NCI-H1417 treated with DMSO at 0.1 percent for 48 hours (cell line): ENCODE measurements at regions not wholly inside any gene's neighbourhood (a gene's known extent, or its start where the extent isn't known, plus 50 kb on each side); places are given as distances from the start of the nearest gene placed in this dataset.
A peak's percentile ranks its signal among the peaks of the same experiment; 100 is the strongest.

Experiments used
- DNase-seq: peaks from one replicate; lab custom pipeline; 2025; lab: John Stamatoyannopoulos, UW

- no peak for DNase-seq
Measured at GRCh38 chr2:9756692-9757250, 86.5 kb upstream of the TAF1B start.

DNA sequence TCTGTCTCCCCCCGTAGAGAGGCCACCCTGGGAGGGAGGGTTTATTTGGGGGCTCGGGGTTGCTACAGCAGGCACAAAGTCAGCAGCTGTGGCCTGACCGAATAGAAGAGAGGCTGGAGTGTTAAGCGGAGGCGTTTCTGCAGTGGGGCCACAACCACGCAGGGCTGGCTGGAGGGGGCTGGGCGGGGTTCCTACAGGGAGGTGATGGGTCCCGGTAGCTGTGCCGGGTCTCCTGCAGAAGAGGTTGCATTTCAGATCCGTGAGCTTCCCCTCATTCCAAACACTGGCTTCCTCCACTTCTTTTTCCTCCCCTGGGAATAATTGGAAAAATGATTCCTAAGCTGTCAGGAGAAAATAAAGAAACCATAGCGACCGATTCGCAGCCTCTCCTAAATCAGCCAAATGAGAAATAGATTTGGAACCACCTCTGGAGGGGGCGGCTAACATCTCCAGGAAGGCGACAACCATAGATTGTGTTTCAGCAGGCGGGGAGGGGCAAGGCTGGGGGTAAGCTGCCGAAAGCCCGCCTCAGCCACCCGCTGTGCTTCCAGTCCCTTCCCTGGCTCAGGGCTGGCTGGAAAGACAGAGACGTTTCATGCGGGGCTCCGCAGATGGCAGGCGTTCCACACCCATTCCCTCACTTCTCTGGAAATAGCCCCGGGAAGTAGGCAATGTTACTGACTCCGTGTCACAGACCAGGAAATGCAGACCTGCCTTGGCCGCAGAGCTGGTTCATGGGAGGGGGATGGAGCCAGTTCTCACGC is 85.6 kb upstream of the TAF1B start:
- DNase-seq = no peak

- no peak for DNase-seq
Measured at GRCh38 chr2:9758741-9759140, 84.5 kb upstream of the TAF1B start.

DNA sequence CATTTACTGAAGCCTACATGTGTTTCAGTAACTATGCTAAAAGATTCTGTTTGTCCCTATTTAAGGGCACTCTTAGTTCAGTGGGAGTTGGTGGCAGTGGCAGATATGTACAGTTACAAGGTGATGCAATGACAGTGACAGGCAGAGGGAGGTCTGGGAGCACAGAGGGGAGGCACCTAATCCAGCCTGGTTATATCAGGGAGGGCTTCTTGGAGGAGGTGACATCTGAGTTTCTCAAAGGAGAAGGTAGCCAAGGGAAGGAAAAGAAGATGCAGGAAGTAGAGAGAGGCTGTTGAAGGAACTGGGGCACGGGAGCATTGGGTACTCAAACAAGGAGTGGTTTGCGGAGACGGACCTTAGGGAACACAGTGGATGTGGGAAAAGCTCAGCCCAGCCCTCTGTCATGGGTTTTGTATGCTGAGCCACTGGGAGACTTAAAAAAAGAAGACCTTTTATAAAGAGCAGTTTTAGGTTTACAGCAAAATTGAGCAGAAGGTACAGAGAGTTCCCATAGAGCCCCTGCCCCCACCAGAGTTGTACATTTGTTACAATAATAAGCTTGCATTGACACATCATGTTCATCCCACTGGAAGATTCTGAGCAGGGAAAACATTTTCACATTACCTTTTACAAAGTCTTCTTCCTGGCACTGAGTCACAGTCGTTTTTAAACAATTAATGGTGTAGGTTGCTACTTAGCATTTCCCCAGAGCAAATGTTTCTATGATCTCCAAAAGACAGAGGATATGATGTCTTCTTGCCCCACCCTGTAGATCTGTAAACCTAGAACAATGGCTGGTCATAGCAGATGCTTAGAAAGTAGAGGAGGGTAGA is 83.0 kb upstream of the TAF1B start:
- DNase-seq = no peak

GRCh38 chr2:9760902-9761228 is 82.4 kb upstream of the TAF1B start:
- no peak for DNase-seq

DNA sequence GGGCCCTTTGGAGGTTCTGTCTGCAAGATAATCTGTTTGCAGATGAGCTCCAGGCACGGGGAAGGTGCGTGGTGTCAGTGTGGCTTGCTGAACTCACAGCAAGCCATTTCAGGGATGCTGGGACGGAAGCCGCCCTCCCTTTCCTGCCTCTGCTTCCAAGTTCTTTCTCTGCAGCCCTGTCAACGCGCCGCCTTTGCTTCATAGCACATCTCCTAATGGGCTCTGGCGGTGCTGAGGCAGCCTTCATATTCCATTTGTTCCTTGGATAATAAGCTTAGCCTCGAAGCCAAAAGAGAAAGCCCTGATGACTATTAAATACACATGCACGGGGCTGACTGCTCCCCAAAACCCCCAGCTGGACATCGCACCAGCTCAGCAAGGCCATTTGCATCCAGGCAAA is 81.7 kb upstream of the TAF1B start:
- DNase-seq = no peak

- no peak for DNase-seq
Measured at GRCh38 chr2:9762164-9762563, 81.1 kb upstream of the TAF1B start.

DNA sequence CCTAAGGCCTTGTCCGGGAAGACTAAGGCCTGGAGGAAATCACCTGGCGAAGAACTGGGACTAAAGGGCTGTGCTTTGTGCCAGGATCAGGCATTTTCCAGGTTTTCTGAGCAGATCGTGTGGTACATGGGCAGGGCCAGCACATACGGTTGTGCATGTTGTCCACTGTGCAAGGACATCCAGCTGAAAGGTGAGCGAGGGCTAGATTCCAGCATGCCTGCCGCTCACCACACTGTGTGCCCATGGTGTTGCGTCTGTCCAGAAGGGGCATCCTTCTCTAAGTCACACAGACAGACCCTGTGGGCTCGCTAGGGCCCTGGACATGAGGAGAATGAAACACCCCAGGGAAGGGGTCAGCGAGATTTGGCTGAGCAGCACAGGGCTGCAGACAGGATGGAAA is 80.3 kb upstream of the TAF1B start:
- no peak for DNase-seq

GRCh38 chr2:9763356-9764152 is 79.7 kb upstream of the TAF1B start:
- no peak for DNase-seq

DNA sequence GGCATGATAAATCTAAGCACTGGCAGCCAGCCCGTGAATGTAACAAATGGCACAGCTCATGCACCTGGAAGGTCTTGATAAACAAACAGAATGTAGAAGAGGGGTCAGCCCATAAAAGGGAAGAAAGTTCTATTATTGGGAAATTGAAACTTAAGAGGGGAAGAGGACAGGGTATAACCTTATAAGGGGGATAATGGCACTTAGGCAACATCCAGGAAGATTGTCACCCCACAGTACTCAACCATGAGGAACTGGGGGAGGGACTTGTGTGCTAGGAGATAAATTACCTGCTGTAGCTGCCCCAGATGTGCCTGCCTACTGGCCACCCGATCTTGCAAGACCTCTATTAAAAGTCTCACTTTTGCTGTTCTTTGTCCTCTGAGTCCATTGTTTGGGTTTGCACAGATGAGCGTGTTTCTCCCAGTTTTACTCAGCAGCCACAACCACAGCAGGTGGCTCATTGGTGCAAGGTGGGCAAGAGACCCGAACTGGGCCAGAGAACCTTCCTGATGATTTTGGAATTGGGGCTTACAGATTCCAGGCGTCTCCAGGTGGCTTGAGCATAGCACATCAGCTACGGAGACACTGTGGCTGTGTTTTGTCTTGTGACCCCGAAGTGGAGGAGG is 79.0 kb upstream of the TAF1B start:
- no peak for DNase-seq

GRCh38 chr2:9765611-9766531 is 77.4 kb upstream of the TAF1B start:
- no peak for DNase-seq

DNA sequence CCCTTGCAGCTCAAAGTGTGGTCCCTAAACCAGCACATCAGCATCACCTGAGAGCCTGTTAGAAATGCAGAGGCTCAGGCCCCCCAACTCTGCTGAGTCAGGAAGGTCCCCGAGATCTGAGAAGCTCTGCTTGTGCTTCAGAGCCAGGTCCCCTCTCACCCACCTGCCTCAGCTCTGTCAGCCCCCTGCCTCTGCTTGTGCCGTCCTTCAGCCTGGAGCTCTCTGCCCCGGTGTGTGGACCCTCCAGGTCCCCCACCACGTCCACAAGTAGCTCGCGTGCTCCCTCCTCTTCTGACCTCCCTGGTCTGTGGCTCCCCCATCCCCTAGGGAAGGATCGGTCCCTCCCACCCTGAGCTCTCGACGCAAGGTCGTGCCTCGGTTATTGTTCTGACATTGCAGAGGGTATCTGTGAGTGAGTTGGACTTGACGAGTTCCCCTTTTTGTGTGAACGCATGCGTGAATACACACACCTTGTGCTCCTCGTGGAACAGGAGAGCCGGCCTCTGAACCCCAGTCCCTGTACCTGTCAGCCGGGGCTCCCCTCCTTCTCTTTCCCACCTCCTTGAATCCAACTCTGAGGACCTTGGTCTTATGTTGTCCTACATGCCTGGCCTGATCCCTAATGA is 75.5 kb upstream of the TAF1B start:
- DNase-seq = no peak

DNA sequence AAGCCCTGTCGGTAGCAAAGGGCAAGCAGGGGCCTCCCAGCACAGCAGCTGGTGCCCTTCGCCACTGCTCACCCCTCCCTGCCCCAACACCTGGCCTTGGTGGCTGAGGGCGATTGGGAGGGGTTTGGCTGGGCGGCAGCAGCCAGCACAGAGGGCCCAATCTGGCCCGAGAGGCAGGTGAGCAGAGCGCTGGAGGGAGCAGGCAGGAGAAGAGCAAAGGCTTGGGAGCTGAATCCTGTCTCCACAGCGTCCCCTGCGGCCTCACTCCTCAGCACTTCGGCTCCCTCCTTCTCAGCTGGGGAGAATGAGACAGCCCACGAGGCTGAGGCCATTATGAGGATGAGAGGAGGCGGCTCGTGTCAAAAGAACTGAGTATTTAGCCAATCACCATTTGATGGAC is 74.9 kb upstream of the TAF1B start:
- peak; percentile 52 for DNase-seq

- DNase-seq = peak; percentile 36
Measured at GRCh38 chr2:9769171-9770005, 73.9 kb upstream of the TAF1B start.

DNA sequence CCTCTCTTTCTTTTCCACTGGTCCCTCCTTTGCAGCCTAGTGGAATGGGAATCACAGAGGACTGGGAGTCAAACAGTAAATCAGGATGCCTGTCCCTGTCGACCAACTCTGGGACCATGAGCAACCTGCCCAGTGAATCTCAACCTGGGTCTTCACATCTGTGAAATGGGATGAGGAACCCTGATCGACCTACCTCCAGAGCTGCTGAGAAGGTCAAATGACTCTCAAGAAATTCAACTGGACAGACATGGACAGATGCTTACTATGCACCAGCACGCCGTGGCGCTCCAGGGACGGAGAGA is 73.3 kb upstream of the TAF1B start:
- no peak for DNase-seq

GRCh38 chr2:9770308-9771100 is 72.8 kb upstream of the TAF1B start:
- peak; percentile 31 for DNase-seq

- no peak for DNase-seq
Measured at GRCh38 chr2:9771101-9771449, 72.2 kb upstream of the TAF1B start.

- DNase-seq = no peak
Measured at GRCh38 chr2:9771481-9772017, 71.7 kb upstream of the TAF1B start.
